Urothelium cell line (cell line): ENCODE measurements at regions not wholly inside any gene's neighbourhood (a gene's known extent, or its start where the extent isn't known, plus 50 kb on each side); places are given as distances from the start of the nearest gene placed in this dataset.
"Not testable (repeated sequence)": the region's sequence is repeated elsewhere in the genome, so short reads cannot be mapped to it uniquely, and the experiment has no call there.

ENCODE experiments used
- DNase-seq: peaks from one replicate; pipeline ENCODE4 v3.0.0; 2011; ENCODE audit warnings: low spot score, mixed read lengths
- FAIRE-seq: peaks from 2 replicates; lab custom pipeline; 2011; peaks lifted over from hg19 to GRCh38; lab: Jason Lieb, UNC

DNA sequence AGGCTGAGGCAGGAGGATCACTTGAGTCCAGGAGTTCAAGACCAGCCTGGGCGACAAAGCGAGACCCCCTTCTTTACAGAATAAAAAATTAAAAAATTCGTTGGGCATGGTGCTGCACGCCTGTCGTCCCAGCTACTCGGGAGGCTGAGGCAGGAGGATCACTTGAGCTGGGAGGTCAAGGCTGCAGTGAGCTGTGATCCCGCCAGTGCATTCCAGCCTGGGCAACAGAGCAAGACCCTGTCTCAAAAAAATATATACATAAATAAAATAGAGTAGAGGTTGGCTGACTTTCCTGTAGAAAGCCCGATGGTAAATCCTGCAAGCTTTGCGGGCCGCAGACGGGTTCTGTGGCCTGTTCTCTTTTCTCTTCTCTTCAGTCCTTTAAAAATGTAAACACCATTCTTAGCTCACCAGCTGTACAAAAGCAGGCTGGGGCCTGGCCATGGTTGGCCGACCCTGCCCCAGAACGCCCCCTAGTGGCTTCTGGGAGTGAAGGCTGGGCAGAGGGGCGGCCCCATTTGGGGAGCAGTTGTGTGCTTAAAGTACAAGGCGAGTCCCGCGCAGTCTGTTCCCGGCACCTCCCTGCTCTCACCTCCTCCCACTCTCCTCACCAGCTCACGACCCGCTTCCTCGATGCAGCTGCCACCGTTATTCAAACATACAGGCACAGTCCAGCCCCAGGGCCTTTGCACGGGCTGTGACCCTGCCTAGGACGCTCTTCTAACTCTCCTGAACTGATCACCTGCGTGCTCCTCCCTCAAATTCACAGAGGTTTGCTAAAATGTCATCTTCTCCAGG is 109.5 kb downstream of the CRLF3 start:
- not testable (repeated sequence) for FAIRE-seq, DNase-seq

DNA sequence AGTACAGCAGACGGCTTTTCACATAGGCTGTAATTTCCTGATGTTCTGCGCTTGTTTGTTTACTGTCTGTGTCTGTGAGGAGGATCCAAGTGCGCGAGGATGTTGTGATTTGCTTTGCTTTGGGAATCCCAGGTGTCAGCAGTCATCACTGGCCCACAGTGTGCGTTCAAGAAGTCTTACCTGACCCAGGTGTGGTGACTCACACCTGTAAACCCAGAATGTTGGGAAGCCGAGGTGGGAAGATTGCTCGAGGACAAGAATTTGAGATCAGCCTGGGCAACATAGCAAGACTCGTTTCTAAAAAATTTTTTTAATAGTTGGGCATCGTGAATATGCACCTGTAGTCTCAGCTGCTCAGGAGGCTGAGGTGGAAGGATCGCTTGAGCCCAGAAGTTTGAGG is 110.7 kb downstream of the CRLF3 start:
- FAIRE-seq, DNase-seq: not testable (repeated sequence)

DNA sequence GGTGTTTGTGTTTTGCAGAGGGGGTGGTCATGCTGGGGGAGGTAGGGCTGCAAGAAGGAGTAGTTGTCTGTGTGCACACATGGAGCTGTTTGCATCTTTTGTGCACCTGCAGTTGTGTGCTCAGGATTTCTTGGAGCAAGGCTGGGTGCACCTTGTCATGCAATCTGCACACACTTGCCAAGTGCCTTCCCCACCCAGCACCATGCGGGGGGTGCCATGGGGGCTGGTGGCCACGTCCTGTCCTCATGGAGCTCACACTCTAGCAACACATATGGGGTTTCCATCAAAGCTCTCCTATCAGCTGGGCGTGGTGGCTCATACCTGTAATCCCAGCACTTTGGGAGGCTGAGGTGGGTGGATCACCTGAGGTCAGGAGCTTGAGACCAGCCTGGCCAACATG is 111.6 kb downstream of the CRLF3 start:
- not testable (repeated sequence) for FAIRE-seq, DNase-seq

DNA sequence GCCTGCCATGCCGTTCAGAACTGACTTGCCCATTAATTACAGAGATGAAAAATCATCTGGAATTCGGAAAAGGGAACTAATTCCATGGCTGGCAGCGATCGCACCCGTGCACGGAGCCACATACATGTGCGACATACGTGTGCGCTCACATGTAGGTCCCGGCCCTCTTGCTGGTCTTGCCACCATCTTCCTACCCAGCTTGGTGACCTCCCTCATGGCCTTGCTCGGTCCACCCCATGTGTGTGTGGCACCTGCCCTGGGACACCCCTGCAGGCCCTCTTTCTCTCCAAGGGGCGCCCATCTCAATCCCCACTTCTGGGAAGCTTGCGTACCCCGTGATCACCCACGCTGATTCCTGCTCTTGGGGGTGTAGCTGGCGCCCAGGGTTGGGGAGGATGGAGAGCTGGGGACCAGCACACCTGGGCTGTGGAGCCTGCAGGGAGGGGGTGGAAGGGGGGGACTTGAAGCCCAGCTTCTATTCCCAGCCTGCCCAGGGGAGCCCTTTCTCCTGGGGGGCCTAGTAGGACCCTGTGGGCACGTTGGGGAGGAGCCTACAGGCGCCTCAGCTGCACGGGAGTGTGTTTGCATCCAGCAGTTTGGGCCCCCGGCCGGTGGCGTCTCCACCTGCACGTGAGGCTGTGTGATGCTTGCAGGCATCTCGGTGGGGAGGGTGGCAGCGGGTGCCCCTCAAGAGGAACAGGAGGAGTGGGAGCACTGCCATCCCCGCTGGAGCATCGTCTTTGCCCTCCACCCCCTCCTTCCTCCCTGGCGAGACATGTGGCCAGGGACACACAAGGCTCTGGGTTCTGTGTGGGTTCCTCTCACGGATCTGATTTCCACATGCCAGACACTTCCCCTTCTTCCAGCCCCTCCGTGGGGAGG is 112.6 kb downstream of the CRLF3 start:
- FAIRE-seq, DNase-seq: not testable (repeated sequence)

DNA sequence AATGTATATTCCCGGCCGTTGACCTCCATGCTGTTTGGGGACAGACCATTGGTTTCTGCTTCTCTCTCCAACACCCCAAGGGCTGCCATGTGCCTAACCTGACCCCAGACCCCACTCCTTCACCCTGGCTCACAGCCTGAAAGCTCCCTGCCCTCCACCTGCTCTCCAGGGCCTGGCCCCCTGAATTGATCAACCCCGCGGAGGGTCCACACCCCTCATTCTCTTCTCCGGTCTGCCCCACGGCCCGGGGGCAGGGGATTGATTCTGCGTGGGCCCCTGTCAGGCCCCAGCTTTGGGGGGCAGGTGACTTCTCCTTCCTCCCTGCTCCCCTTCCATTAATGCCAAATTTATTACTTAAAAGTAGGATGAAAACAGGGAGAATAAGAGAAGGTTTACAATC is 113.3 kb downstream of the CRLF3 start:
- FAIRE-seq, DNase-seq: not testable (repeated sequence)

DNA sequence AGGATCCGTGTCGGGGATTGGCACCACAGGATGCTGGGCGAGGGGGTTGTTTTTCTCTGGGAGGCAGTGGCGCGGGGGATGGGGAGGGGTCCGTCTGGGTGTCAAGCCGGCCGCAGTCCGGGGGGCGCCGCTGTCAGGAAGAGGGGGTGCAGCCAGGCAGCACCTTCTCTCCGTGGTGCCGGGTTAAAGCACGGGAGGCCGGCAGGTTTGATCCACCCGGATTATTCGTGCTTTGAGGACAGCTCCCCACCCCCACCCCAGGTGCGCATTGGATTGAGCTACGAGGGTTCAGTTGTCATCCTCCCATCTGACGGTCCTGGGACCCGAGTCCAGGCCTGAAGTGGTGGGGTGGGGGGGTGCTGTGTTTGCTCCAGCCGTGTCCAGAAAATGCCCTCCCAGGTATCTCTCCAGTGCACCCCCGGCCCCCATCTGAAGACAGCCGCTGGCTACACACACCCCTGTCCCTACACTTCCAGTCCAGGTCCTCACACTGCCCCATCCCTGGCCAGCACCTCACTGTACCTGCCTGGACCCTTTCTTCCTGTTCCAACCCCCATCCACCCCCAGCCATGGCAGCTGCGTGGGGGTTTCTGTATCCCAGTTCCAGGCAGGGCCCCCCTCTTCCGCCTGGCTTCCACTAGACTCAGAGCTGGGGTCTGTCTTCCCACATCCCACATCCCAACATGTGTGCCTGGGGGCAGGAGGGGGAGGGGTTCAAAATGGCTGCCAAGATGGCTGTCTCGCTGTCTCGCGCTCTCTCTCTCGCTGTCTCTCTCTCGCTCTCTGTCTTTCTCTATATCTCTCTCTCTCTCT is 114.0 kb downstream of the CRLF3 start:
- not testable (repeated sequence) for DNase-seq
- FAIRE-seq = peak; percentile 73

DNA sequence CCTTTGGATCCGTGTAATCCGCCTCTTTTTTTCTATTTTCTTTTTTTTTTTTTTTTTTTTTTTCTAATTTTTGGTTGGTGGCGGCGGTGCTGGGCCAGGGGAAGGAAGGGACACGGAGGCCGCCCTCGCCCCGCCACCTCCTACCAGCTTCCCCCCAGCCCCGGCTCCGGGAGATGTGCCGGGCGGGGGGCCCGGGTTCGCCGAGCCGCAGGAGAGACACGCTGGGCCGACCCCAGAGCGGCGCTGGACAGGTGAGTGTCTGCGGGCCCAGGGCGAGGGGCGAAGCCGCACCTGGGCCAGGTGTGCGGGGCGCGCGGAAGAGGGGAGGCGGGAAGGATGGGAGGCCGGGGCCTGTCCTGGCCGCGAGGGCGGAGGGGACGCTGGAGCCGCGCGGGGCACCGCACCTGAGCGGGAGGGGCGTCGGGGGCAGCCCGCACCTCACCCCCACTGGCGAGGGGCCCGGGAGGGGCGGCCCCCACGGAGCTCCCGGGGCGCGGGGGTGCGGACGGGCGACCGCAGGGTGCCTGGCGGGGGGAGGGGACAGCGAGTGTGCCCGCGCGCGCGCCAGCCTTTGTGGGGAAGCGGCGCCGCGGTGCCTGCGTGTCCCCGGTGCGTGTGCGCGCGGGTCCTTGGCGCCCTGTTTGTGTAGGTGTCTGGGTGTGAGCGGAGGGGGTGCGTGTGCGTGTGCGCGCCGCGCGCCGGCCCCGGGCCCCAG is 114.8 kb downstream of the CRLF3 start:
- not testable (repeated sequence) for DNase-seq, FAIRE-seq

DNA sequence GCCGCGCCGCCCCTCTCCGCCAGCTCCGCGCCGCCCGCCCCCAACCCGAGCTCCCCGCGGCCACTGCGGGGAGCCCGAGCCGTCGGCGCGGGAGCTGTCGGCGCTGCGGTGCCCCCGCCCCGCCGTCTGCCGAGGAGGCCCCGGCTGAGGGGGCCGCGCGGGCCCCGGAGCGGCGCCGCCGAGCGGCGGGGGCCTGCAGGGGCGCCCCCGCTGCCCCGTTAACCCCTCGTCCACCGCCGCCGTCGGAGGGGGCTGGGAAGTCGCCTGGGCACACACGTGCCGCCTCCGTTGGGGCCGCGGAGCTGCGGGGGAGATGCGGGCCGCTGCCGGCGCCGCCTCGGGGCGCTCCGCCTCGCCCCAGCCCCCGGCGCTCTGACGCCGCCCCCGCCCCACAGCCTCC is 115.4 kb downstream of the CRLF3 start:
- not testable (repeated sequence) for DNase-seq, FAIRE-seq

DNA sequence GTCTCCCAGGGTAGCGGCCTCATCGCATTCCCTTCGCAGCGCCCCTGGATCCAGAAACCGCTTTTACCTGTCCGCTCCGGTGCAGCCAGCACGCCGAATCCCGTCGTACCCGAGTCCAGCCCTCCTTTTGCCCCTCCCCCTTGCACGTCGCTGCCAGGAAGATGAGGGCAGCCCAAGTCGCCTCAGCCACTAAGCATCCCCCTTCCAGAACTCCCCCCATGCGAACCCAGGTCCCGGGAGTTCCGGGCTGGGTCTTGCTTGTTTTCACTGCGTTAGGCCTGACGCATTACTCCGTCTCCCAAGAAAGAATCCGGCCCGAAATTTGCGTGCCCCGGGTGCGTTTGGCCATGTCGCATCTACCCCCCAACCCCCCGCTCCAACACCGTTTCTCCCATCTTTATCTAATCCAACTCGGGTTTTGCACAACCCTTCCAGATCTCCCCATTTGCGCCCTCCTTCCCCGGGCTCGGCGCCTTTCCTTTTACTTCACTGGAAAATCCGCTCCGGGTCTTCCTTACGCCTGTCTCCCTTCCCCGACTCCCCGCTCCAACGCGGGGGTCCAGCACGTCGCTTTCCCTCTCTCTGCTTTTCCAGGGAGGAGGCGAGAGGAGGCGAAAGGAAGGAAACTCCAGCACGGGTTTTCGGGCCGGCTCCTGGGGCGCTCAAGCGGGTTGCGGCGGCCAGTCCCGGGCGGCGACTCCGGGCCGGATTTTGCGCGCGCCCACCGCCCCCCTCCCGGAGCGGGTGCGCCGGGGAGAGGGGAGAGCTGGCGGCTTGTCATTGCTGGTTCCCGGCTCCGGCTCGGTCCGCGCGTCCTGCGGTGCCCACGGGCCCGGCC is 116.0 kb downstream of the CRLF3 start:
- FAIRE-seq (peak; percentile 91), DNase-seq (peak; percentile 70)

DNA sequence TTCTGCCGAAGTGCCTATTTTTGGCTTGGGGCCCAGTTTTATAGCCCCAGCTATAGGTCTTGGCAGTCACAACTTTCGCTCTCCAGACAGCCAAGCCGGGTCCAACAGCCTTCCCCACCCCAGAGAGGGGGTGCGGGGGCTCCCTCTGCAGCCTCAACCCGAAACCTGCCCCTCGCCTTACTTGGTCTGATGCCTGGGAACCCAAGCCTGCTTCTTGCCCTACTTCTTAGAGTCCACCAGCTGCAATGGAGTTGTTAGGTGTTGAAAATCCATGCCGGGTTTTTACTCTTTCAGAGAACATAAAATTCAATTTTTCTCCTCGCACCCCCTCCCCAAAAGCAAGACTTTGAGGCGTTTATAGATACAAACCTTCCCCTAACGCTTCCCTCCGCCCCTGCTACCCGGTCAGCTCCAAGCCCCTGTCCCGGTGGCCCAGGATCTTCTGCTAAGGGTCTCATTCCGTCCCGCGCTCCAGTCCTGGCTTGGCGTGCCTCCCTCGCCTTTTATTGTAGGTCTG is 116.7 kb downstream of the CRLF3 start:
- not testable (repeated sequence) for FAIRE-seq, DNase-seq

DNA sequence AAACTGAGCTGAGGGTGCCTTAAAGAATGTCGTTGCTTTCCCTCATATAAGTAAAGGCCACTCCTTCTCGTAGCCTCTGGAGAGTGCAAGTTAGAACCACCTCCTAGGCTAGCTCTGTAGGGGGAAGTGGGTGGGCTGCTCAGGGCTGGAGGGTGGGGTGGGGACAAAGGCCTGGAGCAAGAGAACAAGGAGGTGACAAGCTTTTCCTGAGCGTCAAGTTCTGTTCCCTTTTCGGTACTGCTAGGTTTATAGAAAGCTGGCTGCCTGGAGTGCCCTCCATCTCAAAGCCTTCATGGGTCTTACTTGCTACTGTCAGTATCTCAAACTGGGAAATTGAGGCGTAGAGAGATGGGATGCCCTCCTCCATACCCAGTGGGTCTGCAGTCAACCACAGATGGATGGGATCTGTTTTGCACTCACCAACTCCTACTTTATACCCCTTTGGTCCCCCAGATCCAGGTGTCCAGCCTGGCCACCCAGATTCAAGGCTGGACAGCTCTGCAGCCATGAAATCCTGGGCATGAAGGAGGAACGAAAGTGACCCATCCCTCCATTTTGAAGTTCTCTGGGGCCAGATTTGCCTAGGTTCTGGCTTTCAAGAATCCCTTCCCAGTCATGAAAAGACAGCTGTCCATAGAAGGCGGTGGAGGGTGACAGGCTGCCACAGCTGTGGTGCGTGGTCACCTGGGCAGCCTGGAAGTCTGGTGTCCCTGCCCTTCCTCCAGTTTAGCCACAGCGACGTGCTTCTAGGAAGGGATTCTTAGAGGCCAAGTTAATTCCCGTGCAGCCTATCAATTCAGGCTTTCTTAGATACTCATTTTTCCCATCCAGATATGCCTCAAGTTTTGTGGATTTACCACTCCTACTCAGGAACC is 117.8 kb downstream of the CRLF3 start:
- not testable (repeated sequence) for FAIRE-seq

DNA sequence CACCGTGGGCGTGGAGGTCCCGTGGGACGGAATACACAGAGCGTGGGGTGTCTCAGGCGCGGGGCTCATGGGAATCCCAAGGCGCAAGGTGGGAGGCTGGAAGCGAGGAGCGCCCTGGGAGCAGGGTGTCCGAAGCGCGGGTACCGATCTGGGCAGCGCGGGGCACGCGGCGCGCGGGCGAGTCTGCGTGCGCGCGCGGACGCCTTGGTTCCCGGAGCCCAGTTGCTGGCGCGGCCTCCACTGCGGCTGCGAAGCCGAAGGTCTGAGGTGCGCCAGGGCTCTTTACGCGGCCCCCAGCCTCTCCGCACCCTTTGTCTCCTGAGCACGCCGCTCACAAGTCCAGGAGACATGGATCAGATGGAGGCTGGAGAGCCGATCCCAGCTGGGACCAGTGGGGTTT is 118.5 kb downstream of the CRLF3 start:
- not testable (repeated sequence) for FAIRE-seq, DNase-seq

More for the DNA sequence above, 117.8 kb downstream of the CRLF3 start:
- DNase-seq = not testable (repeated sequence)

DNA sequence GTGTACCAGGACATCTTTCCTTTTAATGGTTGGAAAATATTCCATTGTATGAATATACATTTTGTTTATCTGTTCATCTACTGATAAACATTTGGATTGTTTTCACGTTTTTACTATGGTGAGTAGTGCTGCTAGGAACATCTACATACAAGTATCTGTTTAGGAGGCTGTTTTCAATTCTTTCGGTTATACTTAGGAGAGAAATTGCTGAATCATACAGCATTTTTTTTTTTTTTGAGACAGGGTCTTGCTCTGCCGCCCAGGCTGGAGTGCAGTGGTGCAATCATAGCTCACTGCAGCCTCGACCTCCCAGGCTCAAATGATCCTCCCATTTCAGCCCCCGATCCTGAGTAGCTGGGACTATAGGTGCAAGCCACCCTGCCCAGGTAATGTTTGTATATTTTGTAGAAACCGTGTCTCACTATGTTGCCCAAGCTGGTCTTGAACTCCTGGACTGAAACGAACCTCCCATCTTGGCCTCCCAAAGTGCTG is 122.9 kb downstream of the CRLF3 start:
- FAIRE-seq = no peak
- no peak for DNase-seq

DNA sequence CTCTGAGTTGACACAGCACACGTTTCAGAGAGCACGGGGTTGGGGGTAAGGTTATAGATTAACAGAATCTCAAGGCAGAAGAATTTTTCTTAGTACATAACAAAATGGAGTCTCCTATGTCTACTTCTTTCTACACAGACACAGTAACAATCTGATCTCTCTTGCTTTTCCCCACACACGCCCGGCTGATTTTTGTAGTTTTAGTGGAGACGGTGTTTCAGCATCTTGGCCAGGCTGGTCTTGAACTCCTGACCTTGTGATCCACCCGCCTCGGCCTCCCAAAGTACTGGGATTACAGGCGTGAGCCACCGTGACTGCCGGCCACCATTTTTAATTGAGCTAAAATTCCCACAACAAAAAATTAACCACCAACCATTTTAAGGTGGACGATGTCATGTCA is 123.7 kb downstream of the CRLF3 start:
- FAIRE-seq, DNase-seq: not testable (repeated sequence)

DNA sequence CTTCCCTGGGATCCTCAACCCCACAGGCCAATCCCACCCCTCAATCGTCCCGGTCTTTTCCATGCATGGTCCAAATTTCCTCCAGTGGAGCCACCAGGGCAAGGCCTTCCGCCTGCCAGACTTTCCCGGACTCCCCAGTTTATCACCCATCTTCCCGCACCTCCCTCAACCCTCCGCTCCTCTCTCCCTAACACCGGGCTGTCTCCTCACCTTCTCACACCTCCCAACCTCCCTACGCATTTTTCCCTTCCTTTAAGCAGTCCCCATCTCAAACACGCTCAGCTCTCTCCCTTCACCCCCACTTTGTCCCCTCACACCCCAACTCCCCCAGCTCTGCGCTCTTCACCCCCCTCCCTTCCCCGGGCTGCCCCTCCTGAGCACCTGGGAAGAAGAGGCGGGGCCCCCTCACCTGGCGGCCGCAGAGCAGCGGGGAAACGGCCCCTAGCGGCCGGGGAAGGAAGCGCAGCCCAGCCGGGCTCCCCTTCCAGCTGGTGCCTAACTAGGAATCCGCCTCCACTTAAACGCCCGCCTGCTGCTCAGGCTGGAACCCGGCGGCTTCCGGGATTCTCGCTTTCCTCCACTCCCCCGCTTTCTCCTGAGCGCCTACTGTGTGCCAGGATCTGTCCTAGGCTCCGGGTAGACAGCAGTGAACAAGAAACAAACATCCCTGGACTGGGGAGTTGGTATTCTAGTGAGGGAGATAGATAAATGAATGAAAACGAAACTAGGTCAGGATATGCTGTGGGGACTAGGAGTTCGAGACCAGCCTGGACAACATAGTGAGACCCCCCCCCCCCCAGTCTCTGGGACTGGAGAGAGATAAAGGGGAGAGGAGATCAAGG is 126.7 kb downstream of the CRLF3 start:
- FAIRE-seq = not testable (repeated sequence)
- DNase-seq = peak; percentile 73

DNA sequence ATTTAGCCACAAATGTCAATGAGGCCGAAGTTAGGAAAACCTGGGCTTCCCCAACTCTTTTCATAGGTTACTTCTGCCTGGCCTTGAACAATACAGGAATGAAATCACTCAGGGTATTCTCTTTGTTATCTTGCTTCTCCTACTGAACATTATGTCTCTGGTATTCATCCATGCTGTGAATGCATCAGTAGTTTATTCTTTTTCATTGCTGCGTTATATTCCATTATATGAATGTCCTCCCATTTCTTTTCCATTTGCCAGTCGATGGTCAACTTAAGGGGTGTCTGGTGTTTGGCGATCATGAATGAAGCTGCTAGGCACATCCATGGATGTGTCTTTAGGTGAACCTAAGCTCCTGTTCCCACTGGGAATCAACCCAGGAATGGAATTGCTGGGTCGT is 128.3 kb downstream of the CRLF3 start:
- DNase-seq = no peak
- no peak for FAIRE-seq
